HG02678 (cell line): ENCODE measurements at regions not wholly inside any gene's neighbourhood (a gene's known extent, or its start where the extent isn't known, plus 50 kb on each side); places are given as distances from the start of the nearest gene placed in this dataset.
"Not testable (repeated sequence)": the region's sequence is repeated elsewhere in the genome, so short reads cannot be mapped to it uniquely, and the experiment has no call there.

Experiments
- ATAC-seq: cut with Tn5 transposase; IDR thresholded peaks from one replicate; pipeline ENCODE4 v1.9.1; 2021; ENCODE audit warnings: mild to moderate bottlenecking, moderate library complexity; ENCODE audit not compliant: unreplicated experiment

- ATAC-seq, result no peak
These were observed 160.9 kb downstream of the ALG10B start for GRCh38 chr12:38477340-38478090.

GRCh38 chr12:38480594-38480993, 164.0 kb downstream of the ALG10B start:
- no peak for ATAC-seq

DNA sequence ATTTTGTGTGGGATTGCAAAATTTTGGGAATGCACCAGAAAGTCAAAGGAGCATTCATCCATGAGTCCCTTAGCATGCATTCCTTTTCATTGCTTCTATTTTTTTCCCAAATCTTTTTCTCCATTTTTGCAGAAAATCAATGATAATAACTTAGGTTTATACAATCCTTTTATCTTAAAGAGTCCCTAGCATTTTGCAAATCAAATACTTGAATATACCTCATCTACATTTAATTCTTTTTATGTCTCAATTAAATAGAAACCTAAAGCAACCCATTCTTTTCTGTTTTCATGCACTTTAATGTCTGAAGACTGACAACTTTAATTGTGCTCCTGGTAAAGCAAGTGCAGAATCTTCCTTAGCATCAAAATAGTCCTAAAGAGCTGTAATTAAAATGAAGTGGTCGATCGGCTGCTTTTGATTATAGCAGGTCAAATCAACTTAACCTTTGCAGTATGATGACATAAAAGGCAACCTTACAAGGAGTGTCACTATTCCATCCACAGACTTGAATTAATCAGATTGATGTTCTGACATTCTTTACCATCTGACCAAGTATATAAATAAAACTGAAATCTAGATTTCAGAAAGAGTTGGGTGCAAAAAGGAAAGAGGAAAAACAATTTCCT, 168.4 kb downstream of the ALG10B start:
- ATAC-seq, result no peak

GRCh38 chr12:38488866-38489265, 172.3 kb downstream of the ALG10B start:
- no peak for ATAC-seq

- ATAC-seq, result no peak
These were observed 173.5 kb downstream of the ALG10B start for GRCh38 chr12:38490073-38490472.

GRCh38 chr12:38490941-38491340, 174.4 kb downstream of the ALG10B start:
- no peak for ATAC-seq

- ATAC-seq, result no peak
These were observed 184.9 kb downstream of the ALG10B start for GRCh38 chr12:38501481-38501880.

GRCh38 chr12:38501991-38502390, 185.4 kb downstream of the ALG10B start:
- no peak for ATAC-seq

GRCh38 chr12:38502415-38502814, 185.8 kb downstream of the ALG10B start:
- ATAC-seq, result no peak

- no peak for ATAC-seq
These were observed 191.3 kb downstream of the ALG10B start for GRCh38 chr12:38507839-38508238.

GRCh38 chr12:38508246-38508645, 191.7 kb downstream of the ALG10B start:
- ATAC-seq, result no peak

DNA sequence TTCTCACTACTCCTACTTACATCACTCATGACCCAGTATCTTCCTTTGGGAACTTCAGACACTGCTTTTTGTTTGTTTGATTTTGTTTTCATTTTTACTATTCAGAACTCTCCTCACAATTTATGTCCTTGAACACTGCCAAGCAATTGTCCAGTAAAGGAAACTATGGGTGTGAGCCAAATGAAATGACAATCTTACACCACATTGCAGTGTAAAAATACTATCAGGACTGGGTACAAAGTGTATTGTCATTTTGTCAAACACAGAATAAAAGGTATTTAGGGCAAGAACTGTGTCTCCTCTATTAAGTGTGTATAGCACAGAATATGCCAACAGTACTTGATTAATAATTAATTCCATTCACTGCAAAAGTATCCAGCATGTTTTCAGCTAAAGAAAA, 199.3 kb downstream of the ALG10B start:
- no peak for ATAC-seq

DNA sequence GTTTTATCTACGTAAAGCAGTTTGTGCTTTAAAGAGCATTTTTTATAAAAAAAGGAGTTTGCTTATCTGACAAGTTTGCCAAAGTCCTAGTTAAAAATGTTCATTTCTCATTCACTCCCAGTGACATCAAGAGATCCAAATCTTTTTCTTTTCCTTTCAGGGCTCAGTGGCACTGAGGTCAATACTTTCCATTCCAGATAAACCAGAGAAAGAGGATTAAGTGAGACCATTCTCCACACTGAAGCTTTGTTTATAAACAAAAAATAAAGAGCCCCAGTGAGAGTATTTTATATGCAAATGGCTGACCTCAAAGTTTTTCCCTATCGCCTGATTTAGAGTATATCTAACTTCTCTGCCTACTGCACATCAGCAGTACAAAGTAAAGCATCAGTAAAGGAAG, 199.8 kb downstream of the ALG10B start:
- no peak for ATAC-seq

- no peak for ATAC-seq
These were observed 207.3 kb downstream of the ALG10B start for GRCh38 chr12:38523920-38524319.

- no peak for ATAC-seq
These were observed 211.1 kb downstream of the ALG10B start for GRCh38 chr12:38527631-38528030.

DNA sequence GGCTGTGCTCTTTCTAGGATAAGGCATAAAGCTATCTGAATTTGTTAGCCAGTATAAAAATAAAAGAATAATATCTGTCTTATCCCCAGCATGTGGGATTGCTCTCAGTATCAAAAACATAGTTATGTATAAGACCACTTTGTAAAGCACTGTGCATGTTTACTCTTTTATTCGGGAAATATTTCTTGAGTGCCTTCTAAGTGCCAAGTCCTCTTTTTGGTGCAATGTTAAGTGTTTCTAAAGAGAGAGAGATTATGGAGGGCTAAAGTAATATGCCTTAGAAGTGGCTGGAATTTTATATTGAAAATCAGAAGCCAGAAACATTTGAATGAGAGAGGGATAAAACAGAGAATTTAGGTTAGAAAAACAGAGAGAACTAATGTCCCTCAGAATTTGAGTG, 212.0 kb downstream of the ALG10B start:
- no peak for ATAC-seq

DNA sequence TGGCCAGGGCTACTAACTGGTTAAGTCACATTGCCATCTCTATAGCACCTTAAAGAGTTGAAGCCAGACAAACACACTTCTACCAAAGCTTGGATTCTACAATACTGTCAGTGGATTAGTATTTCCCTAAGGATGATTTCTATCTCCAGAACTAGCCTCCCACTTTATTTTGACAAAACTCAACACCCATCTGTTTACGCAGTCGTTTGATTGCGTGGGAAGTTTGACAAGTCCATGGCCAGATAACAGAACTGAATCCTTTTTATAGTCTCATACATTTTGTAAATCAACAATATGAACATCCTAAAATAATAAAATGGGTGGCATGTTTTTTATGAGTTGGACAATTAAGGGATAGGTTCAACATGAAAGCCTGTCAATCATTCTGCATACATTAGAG, 212.7 kb downstream of the ALG10B start:
- not testable (repeated sequence) for ATAC-seq

DNA sequence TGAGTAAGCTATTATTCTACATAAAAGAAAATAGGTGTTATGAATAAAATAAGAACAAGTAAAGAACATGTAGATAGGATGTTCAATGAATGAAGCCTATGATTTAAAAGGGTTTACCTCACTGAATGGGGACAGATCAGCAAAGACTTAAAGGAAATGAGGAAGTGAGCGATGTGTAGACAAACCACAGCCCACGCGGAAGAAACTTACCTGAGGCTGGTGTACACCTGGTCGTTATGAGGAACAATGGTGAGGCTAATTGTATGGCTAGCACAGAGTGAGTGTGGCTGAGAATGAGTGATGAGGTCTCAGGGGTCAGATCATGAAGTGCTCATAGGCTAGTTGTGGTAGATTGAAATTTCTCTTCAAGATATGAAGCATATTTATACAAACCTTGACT, 221.7 kb downstream of the ALG10B start:
- ATAC-seq, result no peak

GRCh38 chr12:38540156-38540555, 223.6 kb downstream of the ALG10B start:
- no peak for ATAC-seq

DNA sequence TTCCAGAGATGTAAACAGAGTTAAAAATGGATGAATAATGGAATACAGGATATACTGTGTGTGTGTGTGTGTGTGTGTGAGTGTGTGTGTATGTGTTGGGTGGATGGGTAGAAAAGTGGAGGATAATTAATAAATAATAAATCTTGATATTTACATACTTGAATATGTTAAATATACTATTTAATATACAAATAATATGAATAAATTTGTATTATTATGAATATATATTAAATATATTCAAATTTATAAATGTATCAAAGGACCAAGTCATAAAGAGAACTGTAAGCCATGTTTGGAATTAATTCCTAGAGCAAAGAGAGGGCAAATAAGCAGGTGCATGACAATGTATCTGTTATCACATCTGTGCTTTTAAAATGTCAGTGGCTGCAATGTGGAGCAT, 225.3 kb downstream of the ALG10B start:
- no peak for ATAC-seq

- no peak for ATAC-seq
These were observed 226.6 kb downstream of the ALG10B start for GRCh38 chr12:38543151-38543550.

- no peak for ATAC-seq
These were observed 227.9 kb downstream of the ALG10B start for GRCh38 chr12:38544330-38545066.
